Stimulated activated CD8-positive, alpha-beta memory T cell treated with anti-CD3 and anti-CD28 coated beads, Interleukin-2, amount 100 ng/mL, for 48 hours (primary cell): ENCODE measurements at regions not wholly inside any gene's neighbourhood (a gene's known extent, or its start where the extent isn't known, plus 50 kb on each side); places are given as distances from the start of the nearest gene placed in this dataset.
"Not testable (repeated sequence)": the region's sequence is repeated elsewhere in the genome, so short reads cannot be mapped to it uniquely, and the experiment has no call there.

Source experiments
- DNase-seq, 2 donors: peaks; one replicate each; pipeline ENCODE4 v3.0.0-alpha.2; 2020; ENCODE audit warnings: low read depth in 2 of 2

GRCh38 chr5:99445805-99446204, 517.0 kb upstream of the CHD1 start:
- no peak for DNase-seq

DNA sequence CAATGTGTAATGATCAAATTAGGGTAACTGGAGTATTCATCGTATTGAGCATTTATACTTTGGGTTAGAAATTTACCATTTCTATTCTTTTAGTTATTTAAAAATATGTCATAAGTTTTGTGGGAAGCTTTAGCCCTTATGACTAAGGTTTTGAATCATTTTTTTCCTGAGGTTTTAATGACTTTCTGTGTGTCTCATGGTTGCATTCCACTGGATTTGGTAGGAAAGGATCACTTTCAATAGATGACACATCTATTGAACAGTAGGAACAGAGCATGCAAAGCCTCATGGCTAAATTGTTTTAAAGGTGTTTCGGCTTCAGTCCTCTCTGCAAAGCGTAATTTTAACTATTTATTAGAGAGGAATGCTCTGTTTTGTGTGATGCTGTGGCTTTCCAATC, 512.4 kb upstream of the CHD1 start:
- no peak for DNase-seq

GRCh38 chr5:99438619-99439018, 509.8 kb upstream of the CHD1 start:
- no peak for DNase-seq

DNA sequence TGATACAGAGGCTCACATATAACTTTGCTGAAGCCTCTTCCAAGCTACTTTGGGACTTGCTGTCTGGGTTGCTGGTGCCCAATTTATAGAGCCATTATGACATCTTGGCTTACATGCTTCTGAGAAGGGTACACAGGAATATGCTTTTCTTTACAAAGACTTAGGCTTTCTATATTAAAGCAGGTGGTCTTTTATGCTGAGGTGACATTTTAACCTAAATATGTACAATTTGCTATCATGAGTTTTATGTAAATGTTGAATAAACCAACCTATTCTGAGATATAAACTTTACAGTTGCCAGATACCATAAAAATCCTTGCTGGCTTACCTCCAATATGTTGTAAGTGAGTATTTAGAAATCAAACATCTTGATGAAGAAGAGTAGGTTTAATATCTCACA, 509.2 kb upstream of the CHD1 start:
- no peak for DNase-seq

- not testable (repeated sequence) for DNase-seq
Observed at GRCh38 chr5:99423396-99423795, 494.6 kb upstream of the CHD1 start.

DNA sequence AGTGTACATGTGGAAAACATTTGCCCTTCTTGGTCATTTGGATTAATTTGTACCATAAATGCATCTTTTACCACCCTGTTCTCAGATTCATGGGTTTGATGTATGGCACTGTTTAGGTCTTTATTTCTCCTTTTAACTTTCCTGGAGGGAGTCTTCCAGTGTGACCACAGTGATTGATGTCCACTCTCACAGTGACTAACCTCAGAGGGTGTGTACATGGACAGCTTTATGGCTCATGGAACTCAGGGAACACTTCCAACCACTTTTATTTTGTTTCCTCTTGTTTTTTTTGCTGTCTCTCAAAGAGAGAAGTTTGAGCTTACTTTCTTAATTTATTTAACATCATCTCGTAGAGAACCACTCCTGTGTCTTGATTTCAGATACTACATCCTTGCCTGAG, 489.8 kb upstream of the CHD1 start:
- not testable (repeated sequence) for DNase-seq

GRCh38 chr5:99410386-99410785, 481.6 kb upstream of the CHD1 start:
- DNase-seq: not testable (repeated sequence)

- not testable (repeated sequence) for DNase-seq
Observed at GRCh38 chr5:99404764-99405302, 476.0 kb upstream of the CHD1 start.

- DNase-seq: not testable (repeated sequence)
Observed at GRCh38 chr5:99400571-99400970, 471.8 kb upstream of the CHD1 start.

DNA sequence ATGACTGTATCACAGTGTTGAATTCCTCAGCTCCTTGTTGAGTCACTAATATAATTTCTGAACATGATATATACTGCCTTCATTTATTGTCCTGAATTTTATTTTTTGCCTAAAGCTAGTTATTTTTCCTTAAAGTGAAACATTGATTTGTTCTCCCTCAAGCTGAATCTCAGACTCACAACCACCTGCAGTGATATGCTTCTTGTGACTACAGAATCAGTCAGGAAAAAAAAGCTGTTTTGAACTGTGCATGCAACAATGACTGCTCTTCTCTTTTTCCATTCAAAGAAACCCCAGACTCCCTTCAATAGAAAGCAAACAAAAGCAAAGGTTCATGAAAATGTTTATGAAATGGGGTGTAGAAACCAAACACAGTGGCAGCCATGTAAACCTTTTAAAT, 470.2 kb upstream of the CHD1 start:
- DNase-seq: no peak

- no peak for DNase-seq
Observed at GRCh38 chr5:99386406-99387077, 457.7 kb upstream of the CHD1 start.

GRCh38 chr5:99379187-99379586, 450.4 kb upstream of the CHD1 start:
- DNase-seq: no peak

- DNase-seq: no peak
Observed at GRCh38 chr5:99378443-99378842, 449.6 kb upstream of the CHD1 start.

DNA sequence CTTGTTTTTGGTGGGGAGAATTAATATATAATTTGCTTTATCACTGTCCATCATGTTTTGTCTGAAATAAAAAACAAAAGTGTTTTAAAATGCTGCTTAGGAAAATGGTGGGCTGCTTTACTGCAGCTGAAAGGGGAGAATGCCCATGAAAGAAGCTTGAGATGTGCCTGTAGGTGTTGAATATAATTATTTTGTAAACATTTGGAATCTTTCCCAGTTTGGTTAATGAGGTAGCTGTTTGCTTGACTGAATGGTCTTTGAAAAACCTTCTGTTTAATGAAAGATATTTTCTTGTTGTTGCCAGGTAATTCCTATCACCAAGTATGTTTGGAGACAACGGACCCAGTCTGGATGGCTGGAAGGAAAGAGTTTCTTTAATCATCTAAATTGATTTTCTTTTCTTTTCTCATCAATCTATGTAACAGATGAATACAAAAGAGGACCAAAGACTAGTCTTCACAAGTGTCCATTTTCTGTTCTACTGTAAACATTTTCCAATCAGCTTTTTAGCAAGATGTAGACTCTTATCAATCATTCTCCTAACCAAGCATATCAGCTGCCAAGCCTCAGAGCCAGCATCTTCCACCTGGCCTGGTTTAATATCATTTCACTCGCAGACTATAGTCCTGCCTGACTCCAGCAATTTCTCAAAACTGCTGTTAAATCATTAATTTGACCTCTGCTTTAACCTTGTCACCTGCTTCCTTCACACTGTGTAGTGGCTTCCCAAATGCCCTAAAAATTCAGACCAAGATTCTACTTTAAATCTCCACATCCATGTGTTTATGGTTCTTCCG, 441.2 kb upstream of the CHD1 start:
- no peak for DNase-seq

GRCh38 chr5:99368726-99369125, 439.9 kb upstream of the CHD1 start:
- DNase-seq: no peak

- DNase-seq: no peak
Observed at GRCh38 chr5:99355881-99356280, 427.1 kb upstream of the CHD1 start.

- no peak for DNase-seq
Observed at GRCh38 chr5:99349787-99350186, 421.0 kb upstream of the CHD1 start.

GRCh38 chr5:99348597-99348996, 419.8 kb upstream of the CHD1 start:
- no peak for DNase-seq

DNA sequence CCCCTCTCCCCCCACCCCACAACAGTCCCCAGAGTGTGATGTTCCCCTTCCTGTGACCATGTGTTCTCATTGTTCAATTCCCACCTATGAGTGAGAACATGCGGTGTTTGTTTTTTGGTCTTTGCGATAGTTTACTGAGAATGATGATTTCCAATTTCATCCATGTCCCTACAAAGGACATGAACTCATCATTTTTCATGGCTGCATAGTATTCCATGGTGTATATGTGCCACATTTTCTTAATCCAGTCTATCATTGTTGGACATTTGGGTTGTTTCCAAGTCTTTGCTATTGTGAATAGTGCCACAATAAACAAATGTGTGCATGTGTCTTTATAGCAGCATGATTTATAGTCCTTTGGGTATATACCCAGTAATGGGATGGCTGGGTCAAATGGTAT, 411.0 kb upstream of the CHD1 start:
- not testable (repeated sequence) for DNase-seq

- no peak for DNase-seq
Observed at GRCh38 chr5:99334936-99335335, 406.1 kb upstream of the CHD1 start.

DNA sequence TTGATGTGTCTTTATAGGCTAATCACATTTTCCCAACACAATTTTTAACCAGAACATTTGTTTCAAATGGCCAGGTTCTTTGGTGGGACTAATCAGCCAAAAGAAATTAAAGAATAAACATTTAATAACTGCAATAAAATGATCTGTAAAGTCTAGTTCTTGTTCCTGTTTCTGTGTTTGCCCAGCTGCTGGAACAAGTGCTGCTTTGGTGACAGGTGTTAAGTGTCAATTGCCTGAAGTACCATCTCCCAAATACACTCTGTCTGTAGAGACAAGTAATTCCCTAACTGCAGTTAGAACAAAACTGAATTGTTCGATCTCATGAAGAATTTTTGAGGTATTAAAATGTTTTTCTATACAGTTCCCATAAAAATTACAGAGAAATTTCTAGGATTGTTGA, 402.3 kb upstream of the CHD1 start:
- DNase-seq: no peak

DNA sequence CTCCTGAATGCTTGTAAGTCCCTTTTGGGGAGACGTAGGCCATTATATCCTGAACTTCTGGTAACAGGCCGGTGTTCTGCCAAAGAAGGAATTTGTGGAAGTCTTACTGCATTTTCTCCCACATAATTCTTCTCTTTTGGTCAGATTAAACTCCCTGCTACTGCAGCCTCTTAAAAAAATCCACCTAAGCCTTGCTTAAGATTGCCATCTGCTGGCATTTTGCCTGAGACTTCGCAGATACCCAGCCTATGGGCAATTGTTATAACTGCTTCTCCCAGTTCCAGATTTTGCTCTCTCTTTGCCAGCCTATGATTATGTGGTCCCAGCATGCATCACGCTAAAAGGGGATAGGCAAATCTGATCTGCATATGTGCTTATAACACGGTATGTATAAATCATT, 391.6 kb upstream of the CHD1 start:
- no peak for DNase-seq

GRCh38 chr5:99317136-99317535, 388.3 kb upstream of the CHD1 start:
- no peak for DNase-seq
